Panc1 (cell line): ENCODE measurements at regions not wholly inside any gene's neighbourhood (a gene's known extent, or its start where the extent isn't known, plus 50 kb on each side); places are given as distances from the start of the nearest gene placed in this dataset.

ENCODE experiments used
- ATAC-seq: fragments of 200-7000 bp; cut with Tn5 transposase; 2 replicates; pipeline ENCODE4 v1.9.1; 2020; ENCODE audit warnings: mild to moderate bottlenecking, moderate library complexity
- BruUV-seq: library from RNA; stranded (reverse); fragments of 400-500 nt; replicated peaks from 2 replicates; lab custom pipeline; 2021; lab: Mats Ljungman, UMichigan
- CTCF ChIA-PET: fragments of 300-600 bp; sonication (Branson Sonifier 250); formaldehyde crosslinking; loops from one replicate; lab custom pipeline; 2022; ENCODE audit warnings: antibody characterized with exemption; lab: Charles Lee
- POLR2A ChIA-PET: fragments of 300-600 bp; sonication (Branson Sonifier 250); formaldehyde crosslinking; loops from one replicate; lab custom pipeline; 2022; ENCODE audit warnings: antibody characterized with exemption; lab: Charles Lee
- DNase-seq: peaks from one replicate; pipeline ENCODE4 v3.0.0-alpha.2; 2010; ENCODE audit warnings: low read depth, low spot score
- H3K27ac ChIP-seq: 2 replicates; pipeline ENCODE4 v1.5.1; 2011; ENCODE audit warnings: mild to moderate bottlenecking, low read length, inconsistent platforms
- H3K27me3 ChIP-seq: fragments of 200-500 bp; sonication (Bioruptor generic); 2 replicates; pipeline ENCODE4 v1.6.0; 2014; ENCODE audit warnings: low read length, inconsistent platforms; ENCODE audit not compliant: control insufficient read depth, insufficient read depth
- H3K36me3 ChIP-seq: fragments of 200-500 bp; sonication (Bioruptor generic); 2 replicates; pipeline ENCODE4 v1.5.1; 2014; ENCODE audit warnings: inconsistent platforms, mild to moderate bottlenecking, low read length, moderate library complexity; ENCODE audit not compliant: control insufficient read depth, insufficient read depth
- H3K4me1 ChIP-seq: 2 replicates; pipeline ENCODE4 v1.5.1; 2011; ENCODE audit warnings: inconsistent platforms, mild to moderate bottlenecking, low read length, moderate library complexity; ENCODE audit not compliant: control insufficient read depth, insufficient read depth
- H3K4me3 ChIP-seq, 2 experiments: 2 replicates each; pipeline ENCODE4 v1.5.1; 2011 to 2012; ENCODE audit warnings: low read depth in 2 of 2, low read length in 2 of 2, mild to moderate bottlenecking in 2 of 2, inconsistent platforms in 1 of 2, moderate library complexity in 1 of 2
- H3K9me3 ChIP-seq: fragments of 200-500 bp; sonication (Bioruptor generic); 2 replicates; pipeline ENCODE4 v1.5.1; 2014; ENCODE audit warnings: low read depth, mild to moderate bottlenecking, inconsistent platforms, low read length, moderate library complexity; ENCODE audit not compliant: control insufficient read depth, insufficient read depth
- POLR2AphosphoS5 ChIP-seq: IDR thresholded peaks from 2 replicates; pipeline ENCODE4 v1.6.1; 2012; ENCODE audit warnings: mild to moderate bottlenecking, low read depth, low read length, moderate library complexity
- REST ChIP-seq, 2 experiments: IDR thresholded peaks; 2 replicates each; pipeline ENCODE4 v1.6.1; 2011 to 2012; ENCODE audit warnings: low read depth in 2 of 2, control low read depth in 1 of 2, low read length in 1 of 2, mild to moderate bottlenecking in 1 of 2, moderate library complexity in 1 of 2; ENCODE audit not compliant: insufficient read depth in 1 of 2
- SIN3A ChIP-seq: IDR thresholded peaks from 2 replicates; pipeline ENCODE4 v1.6.1; 2012; ENCODE audit warnings: low read depth, mild to moderate bottlenecking, low read length, moderate library complexity, borderline replicate concordance; ENCODE audit not compliant: insufficient read depth
- TCF7L2 ChIP-seq: IDR thresholded peaks from 2 replicates; pipeline ENCODE4 v1.6.1; 2011; ENCODE audit warnings: mild to moderate bottlenecking, low read depth, low read length, inconsistent platforms
- in situ Hi-C: cut with HindIII; loops from 2 replicates; pipeline ENCODE4 v1.10.0; 2016; ENCODE audit warnings: low sequenced_read_pairs, low pct_unique_long_range_greater_than_20kb
- intact Hi-C: fragments of 100-400 bp; cut with micrococcal nuclease; formaldehyde crosslinking; loops from one replicate; pipeline ENCODE4 v1.10.0; 2022; ENCODE audit not compliant: unreplicated experiment
- TF ChIP-seq, protein P1 (sequence below): fragments of 450-650 bp; IDR thresholded peaks from 2 replicates; pipeline ENCODE4 v1.5.1; 2017; ENCODE audit warnings: mild to moderate bottlenecking

- no peak for TF ChIP-seq TCF7L2
- TF ChIP-seq, protein P1, sequence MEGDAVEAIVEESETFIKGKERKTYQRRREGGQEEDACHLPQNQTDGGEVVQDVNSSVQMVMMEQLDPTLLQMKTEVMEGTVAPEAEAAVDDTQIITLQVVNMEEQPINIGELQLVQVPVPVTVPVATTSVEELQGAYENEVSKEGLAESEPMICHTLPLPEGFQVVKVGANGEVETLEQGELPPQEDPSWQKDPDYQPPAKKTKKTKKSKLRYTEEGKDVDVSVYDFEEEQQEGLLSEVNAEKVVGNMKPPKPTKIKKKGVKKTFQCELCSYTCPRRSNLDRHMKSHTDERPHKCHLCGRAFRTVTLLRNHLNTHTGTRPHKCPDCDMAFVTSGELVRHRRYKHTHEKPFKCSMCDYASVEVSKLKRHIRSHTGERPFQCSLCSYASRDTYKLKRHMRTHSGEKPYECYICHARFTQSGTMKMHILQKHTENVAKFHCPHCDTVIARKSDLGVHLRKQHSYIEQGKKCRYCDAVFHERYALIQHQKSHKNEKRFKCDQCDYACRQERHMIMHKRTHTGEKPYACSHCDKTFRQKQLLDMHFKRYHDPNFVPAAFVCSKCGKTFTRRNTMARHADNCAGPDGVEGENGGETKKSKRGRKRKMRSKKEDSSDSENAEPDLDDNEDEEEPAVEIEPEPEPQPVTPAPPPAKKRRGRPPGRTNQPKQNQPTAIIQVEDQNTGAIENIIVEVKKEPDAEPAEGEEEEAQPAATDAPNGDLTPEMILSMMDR: no peak
- no peak for TF ChIP-seq POLR2AphosphoS5
- no peak for TF ChIP-seq SIN3A
- no peak for TF ChIP-seq REST (IDR thresholded peaks at IDR 0.05; ENCODE audit: insufficient read depth in 1 of 2, low read depth in 2 of 2, low read length in 1 of 2)
- Histone ChIP-seq H3K4me3 (no peak overlapping the region), H3K27ac (no peak overlapping the region), H3K4me1 (no peaks in the 10 kb centered on the region), H3K36me3 (no peaks in the 10 kb centered on the region), H3K9me3 (no peaks in the 10 kb centered on the region), H3K27me3 (no peaks in the 10 kb centered on the region)
- DNase-seq: no peak
- POLR2A ChIA-PET: no interaction called here
- in situ Hi-C loops: no loop called here
- CTCF ChIA-PET: interaction anchor here (0.7 kb wide), 1 partner anchor 497 kb away, joined by 3 read pairs; no protein-coding TSS in a partner anchor
- no TSS peak for BruUV-seq
- ATAC-seq: no peak
- intact Hi-C loops: no loop called here
These were observed 494.9 kb upstream of the POU3F2 start for GRCh38 chr6:98339506-98339905.

- no peak overlapping the region for H3K4me3 ChIP-seq
These were observed 491.4 kb upstream of the POU3F2 start for GRCh38 chr6:98343004-98343403.

More at GRCh38 chr6:98343004-98343403, 491.4 kb upstream of the POU3F2 start:
- DNase-seq (no peak), ATAC-seq (no peak)
- no peaks in the 10 kb centered on the region for H3K4me1 ChIP-seq
- TF ChIP-seq REST (IDR thresholded peaks at IDR 0.05; ENCODE audit: insufficient read depth in 1 of 2, low read depth in 2 of 2, low read length in 1 of 2) (no peak), TCF7L2 (no peak), SIN3A (no peak), POLR2AphosphoS5 (no peak)
- TF ChIP-seq, protein P1: no peak
- in situ Hi-C loops (no loop called here), intact Hi-C loops (no loop called here)
- no peaks in the 10 kb centered on the region for H3K27me3 ChIP-seq
- POLR2A ChIA-PET: no interaction called here
- CTCF ChIA-PET: no interaction called here
- H3K27ac ChIP-seq: no peak overlapping the region
- no peaks in the 10 kb centered on the region for H3K9me3 ChIP-seq
- H3K36me3 ChIP-seq: no peaks in the 10 kb centered on the region
- no TSS peak for BruUV-seq
